ENCODE measurements at regions not wholly inside any gene's neighbourhood (a gene's known extent, or its start where the extent isn't known, plus 50 kb on each side); places are given as distances from the start of the nearest gene placed in this dataset.
"Not testable (repeated sequence)": the region's sequence is repeated elsewhere in the genome, so short reads cannot be mapped to it uniquely, and the experiment has no call there.

DNA sequence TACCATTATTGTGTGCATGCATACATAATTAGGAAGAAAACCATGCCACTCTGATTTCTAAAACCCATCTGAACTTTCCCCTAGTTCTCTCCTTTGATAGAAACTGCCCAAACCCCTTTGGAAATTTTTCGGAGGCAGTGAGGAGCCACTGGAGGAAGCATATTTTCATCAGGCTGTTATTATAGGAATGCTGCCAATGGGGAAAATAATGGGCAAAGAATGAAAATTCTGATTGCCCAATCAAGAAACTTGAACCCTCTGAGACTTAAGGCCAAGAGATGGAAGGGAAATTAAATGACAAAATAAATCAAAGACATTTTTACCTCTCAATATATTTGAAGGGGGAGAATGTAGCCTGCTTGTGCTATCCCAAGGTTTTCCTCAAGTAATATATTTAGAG lies 376.0 kb upstream of the PDZRN3 start:
- no peak for FAIRE-seq
- no peak for DNase-seq (ENCODE audit: low read depth)
- no peaks in the 10 kb centered on the region for H3K36me3 ChIP-seq (ENCODE audit: control insufficient read depth, insufficient read depth, low read length)
- no peaks in the 10 kb centered on the region for H3K27me3 ChIP-seq (ENCODE audit: control insufficient read depth, insufficient read depth, low read length)
- H3K4me3 ChIP-seq (ENCODE audit: low read depth, low read length): no peak overlapping the region
- no peak for TF ChIP-seq CTCF (IDR thresholded peaks at IDR 0.05; ENCODE audit: insufficient read depth, low read length, severe bottlenecking)

- no peak overlapping the region for H3K4me3 ChIP-seq (ENCODE audit: low read depth, low read length)
- H3K27me3 ChIP-seq (ENCODE audit: control insufficient read depth, insufficient read depth, low read length): no peaks in the 10 kb centered on the region
- FAIRE-seq (no peak), DNase-seq (ENCODE audit: low read depth) (no peak)
- no peak for TF ChIP-seq CTCF (IDR thresholded peaks at IDR 0.05; ENCODE audit: insufficient read depth, low read length, severe bottlenecking)
- H3K36me3 ChIP-seq (ENCODE audit: control insufficient read depth, insufficient read depth, low read length): no peaks in the 10 kb centered on the region
These were observed 374.8 kb upstream of the PDZRN3 start for GRCh38 chr3:73999501-73999900.

- not testable (repeated sequence) for H3K27me3 ChIP-seq (ENCODE audit: control insufficient read depth, insufficient read depth, low read length); H3K36me3 ChIP-seq (ENCODE audit: control insufficient read depth, insufficient read depth, low read length); DNase-seq (ENCODE audit: low read depth); FAIRE-seq; H3K4me3 ChIP-seq (ENCODE audit: low read depth, low read length)
These were observed 365.9 kb upstream of the PDZRN3 start for GRCh38 chr3:73990691-73991090.

DNA sequence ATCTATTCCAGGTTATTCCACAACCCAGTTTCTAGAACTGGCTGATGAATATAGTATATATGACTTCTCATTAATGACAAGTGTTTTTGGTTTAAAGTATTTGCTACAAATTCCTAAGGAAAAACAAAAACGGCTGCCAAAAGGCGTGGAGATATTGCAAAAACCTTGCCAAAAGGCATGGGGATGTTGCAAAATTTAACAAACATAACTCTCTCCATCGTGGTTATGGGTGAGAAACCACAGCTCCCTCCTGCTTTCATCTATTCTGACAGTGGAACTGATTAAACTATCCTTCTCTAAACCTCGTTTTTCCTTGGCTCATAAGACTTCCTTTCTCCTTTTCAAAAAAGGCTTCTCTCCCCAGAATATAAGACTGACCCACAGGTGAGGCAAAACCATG lies 342.0 kb upstream of the PDZRN3 start:
- DNase-seq (ENCODE audit: low read depth) (no peak), FAIRE-seq (no peak)
- no peak for TF ChIP-seq CTCF (IDR thresholded peaks at IDR 0.05; ENCODE audit: insufficient read depth, low read length, severe bottlenecking)
- no peaks in the 10 kb centered on the region for H3K36me3 ChIP-seq (ENCODE audit: control insufficient read depth, insufficient read depth, low read length)
- no peak overlapping the region for H3K4me3 ChIP-seq (ENCODE audit: low read depth, low read length)
- no peaks in the 10 kb centered on the region for H3K27me3 ChIP-seq (ENCODE audit: control insufficient read depth, insufficient read depth, low read length)

DNA sequence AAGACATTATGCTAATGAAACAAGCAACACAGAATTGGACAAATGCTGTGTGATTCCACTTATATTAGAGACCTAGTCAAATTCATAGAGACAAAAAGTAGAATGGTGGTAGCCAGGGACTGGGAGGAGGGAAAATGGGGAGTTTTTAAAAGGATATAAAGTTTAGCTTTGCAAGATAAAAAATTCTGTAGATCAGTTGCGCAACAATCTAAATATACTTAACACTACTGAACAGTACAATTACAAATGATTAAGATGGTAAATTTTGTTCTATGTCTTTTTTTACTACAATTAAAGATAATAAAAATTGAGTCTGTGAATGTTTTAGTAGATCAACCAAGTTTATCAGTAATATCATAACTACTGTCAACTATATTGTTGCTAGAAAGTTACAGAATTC lies 340.1 kb upstream of the PDZRN3 start:
- FAIRE-seq: no peak

DNA sequence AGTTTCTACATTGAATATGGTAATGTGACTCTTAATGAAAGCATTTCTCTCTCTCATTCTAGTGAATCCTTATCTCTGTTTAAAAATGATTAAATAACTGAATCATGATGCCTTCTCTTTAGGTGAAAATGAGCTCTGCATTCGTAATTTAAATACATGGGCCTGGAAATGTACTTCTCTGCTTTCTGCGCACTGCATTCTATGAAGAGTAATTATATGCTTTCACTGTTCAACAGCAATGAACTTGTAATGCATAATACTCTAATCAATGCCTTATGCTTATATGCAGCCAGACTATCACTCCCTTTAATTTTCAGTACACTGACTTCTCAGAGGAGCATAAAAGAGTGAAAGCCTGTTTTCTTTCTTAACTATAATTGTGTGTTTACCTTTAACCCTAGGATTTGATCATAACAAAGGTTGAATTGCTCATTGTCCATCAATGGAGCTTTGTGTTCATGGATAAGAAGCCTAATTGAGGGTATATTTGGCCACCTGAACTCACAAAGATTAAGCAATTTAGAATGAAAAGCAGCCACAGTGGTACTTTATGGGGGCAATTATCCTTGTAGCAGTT lies 330.8 kb upstream of the PDZRN3 start:
- H3K36me3 ChIP-seq (ENCODE audit: control insufficient read depth, insufficient read depth, low read length): no peaks in the 10 kb centered on the region

More for the DNA sequence above, 340.1 kb upstream of the PDZRN3 start:
- DNase-seq (ENCODE audit: low read depth): no peak
- Histone ChIP-seq H3K27me3 (ENCODE audit: control insufficient read depth, insufficient read depth, low read length) (no peaks in the 10 kb centered on the region), H3K36me3 (ENCODE audit: control insufficient read depth, insufficient read depth, low read length) (no peaks in the 10 kb centered on the region), H3K4me3 (ENCODE audit: low read depth, low read length) (no peak overlapping the region)
- TF ChIP-seq CTCF (IDR thresholded peaks at IDR 0.05; ENCODE audit: insufficient read depth, low read length, severe bottlenecking): no peak

More for the DNA sequence above, 330.8 kb upstream of the PDZRN3 start:
- H3K27me3 ChIP-seq (ENCODE audit: control insufficient read depth, insufficient read depth, low read length): no peaks in the 10 kb centered on the region
- no peak for TF ChIP-seq CTCF (IDR thresholded peaks at IDR 0.05; ENCODE audit: insufficient read depth, low read length, severe bottlenecking)
- H3K4me3 ChIP-seq (ENCODE audit: low read depth, low read length): no peak overlapping the region
- FAIRE-seq: no peak
- no peak for DNase-seq (ENCODE audit: low read depth)
